ENCODE measurements at regions not wholly inside any gene's neighbourhood (a gene's known extent, or its start where the extent isn't known, plus 50 kb on each side); places are given as distances from the start of the nearest gene placed in this dataset.

DNA sequence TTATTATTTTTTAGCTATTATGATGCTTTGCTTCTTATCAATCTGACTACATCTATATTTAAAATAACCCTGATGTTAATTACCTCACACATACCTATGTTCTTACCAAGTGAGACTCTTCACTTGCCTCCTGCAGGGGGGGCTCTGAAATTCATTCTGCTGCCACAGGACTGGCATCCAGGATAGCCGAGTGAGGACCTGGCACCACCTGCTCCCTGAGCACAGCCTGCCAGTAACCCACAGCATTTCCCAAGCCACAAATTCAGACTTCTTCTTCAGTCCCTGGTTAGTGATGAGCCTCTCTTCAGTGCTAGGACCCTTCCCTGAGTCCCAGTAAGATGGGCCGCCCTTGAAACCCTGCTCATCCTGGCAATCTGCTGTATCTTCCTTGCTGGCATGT, 296.5 kb upstream of the PLXNA2 start:
- ChIA-PET CTCF (no interaction called here), POLR2A (no interaction called here)
- Histone ChIP-seq H3K4me3 (ENCODE audit: low read depth in 2 of 2, low read length in 2 of 2) (no peak overlapping the region), H3K4me1 (ENCODE audit: control insufficient read depth, insufficient read depth, low read length) (no peaks in the 10 kb centered on the region), H3K9me3 (ENCODE audit: control insufficient read depth, insufficient read depth, low read depth, low read length) (no peaks in the 10 kb centered on the region), H3K36me3 (ENCODE audit: control insufficient read depth, insufficient read depth, low read length) (no peaks in the 10 kb centered on the region), H3K27me3 (ENCODE audit: control insufficient read depth, insufficient read depth, low read length) (no peaks in the 10 kb centered on the region; the same call in 1 of the 2 replicates), H3K27ac (ENCODE audit: low read length) (no peak overlapping the region)
- in situ Hi-C loops (cut with HindIII; ENCODE audit: low pct_unique_long_range_greater_than_20kb, low sequenced_read_pairs), result no loop called here
- ATAC-seq (no peak), DNase-seq (ENCODE audit: low read depth, low spot score) (no peak)
- intact Hi-C loops (cut with micrococcal nuclease; ENCODE audit: unreplicated experiment), result no loop called here
- no TSS peak for BruUV-seq (replicated peaks)
- no peak for TF ChIP-seq POLR2AphosphoS5 (IDR thresholded peaks at IDR 0.05; ENCODE audit: low read depth, low read length)
- TF ChIP-seq, protein P1, sequence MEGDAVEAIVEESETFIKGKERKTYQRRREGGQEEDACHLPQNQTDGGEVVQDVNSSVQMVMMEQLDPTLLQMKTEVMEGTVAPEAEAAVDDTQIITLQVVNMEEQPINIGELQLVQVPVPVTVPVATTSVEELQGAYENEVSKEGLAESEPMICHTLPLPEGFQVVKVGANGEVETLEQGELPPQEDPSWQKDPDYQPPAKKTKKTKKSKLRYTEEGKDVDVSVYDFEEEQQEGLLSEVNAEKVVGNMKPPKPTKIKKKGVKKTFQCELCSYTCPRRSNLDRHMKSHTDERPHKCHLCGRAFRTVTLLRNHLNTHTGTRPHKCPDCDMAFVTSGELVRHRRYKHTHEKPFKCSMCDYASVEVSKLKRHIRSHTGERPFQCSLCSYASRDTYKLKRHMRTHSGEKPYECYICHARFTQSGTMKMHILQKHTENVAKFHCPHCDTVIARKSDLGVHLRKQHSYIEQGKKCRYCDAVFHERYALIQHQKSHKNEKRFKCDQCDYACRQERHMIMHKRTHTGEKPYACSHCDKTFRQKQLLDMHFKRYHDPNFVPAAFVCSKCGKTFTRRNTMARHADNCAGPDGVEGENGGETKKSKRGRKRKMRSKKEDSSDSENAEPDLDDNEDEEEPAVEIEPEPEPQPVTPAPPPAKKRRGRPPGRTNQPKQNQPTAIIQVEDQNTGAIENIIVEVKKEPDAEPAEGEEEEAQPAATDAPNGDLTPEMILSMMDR (IDR thresholded peaks at IDR 0.05), result no peak
- TF ChIP-seq, protein P2, sequence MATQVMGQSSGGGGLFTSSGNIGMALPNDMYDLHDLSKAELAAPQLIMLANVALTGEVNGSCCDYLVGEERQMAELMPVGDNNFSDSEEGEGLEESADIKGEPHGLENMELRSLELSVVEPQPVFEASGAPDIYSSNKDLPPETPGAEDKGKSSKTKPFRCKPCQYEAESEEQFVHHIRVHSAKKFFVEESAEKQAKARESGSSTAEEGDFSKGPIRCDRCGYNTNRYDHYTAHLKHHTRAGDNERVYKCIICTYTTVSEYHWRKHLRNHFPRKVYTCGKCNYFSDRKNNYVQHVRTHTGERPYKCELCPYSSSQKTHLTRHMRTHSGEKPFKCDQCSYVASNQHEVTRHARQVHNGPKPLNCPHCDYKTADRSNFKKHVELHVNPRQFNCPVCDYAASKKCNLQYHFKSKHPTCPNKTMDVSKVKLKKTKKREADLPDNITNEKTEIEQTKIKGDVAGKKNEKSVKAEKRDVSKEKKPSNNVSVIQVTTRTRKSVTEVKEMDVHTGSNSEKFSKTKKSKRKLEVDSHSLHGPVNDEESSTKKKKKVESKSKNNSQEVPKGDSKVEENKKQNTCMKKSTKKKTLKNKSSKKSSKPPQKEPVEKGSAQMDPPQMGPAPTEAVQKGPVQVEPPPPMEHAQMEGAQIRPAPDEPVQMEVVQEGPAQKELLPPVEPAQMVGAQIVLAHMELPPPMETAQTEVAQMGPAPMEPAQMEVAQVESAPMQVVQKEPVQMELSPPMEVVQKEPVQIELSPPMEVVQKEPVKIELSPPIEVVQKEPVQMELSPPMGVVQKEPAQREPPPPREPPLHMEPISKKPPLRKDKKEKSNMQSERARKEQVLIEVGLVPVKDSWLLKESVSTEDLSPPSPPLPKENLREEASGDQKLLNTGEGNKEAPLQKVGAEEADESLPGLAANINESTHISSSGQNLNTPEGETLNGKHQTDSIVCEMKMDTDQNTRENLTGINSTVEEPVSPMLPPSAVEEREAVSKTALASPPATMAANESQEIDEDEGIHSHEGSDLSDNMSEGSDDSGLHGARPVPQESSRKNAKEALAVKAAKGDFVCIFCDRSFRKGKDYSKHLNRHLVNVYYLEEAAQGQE (IDR thresholded peaks at IDR 0.05; ENCODE audit: insufficient read depth in 1 of 2, low read depth in 2 of 2, low read length in 1 of 2), result no peak

GRCh38 chr1:208541225-208541855, 297.2 kb upstream of the PLXNA2 start:
- DNase-seq (ENCODE audit: low read depth, low spot score), result no peak
- no TSS peak for BruUV-seq (replicated peaks)
- H3K27me3 ChIP-seq (ENCODE audit: control insufficient read depth, insufficient read depth, low read length), result no peaks in the 10 kb centered on the region; the same call in 1 of the 2 replicates
- ATAC-seq, result no peak
- no peaks in the 10 kb centered on the region for H3K36me3 ChIP-seq (ENCODE audit: control insufficient read depth, insufficient read depth, low read length)
- CTCF ChIA-PET, result interaction anchor here (0.6 kb wide), 1 partner anchor 71 kb away, joined by 3 read pairs; no protein-coding TSS in a partner anchor
- H3K27ac ChIP-seq (ENCODE audit: low read length), result no peak overlapping the region
- no peak overlapping the region for H3K4me3 ChIP-seq (ENCODE audit: low read depth in 2 of 2, low read length in 2 of 2)
- in situ Hi-C loops (cut with HindIII; ENCODE audit: low pct_unique_long_range_greater_than_20kb, low sequenced_read_pairs) (no loop called here), intact Hi-C loops (cut with micrococcal nuclease; ENCODE audit: unreplicated experiment) (no loop called here)
- no peak for TF ChIP-seq SIN3A (IDR thresholded peaks at IDR 0.05; ENCODE audit: borderline replicate concordance, insufficient read depth, low read depth, low read length)
- TF ChIP-seq TCF7L2 (IDR thresholded peaks at IDR 0.05; ENCODE audit: low read depth, low read length), result no peak
- TF ChIP-seq, protein P2 (IDR thresholded peaks at IDR 0.05; ENCODE audit: insufficient read depth in 1 of 2, low read depth in 2 of 2, low read length in 1 of 2), result no peak
- no peak for TF ChIP-seq POLR2AphosphoS5 (IDR thresholded peaks at IDR 0.05; ENCODE audit: low read depth, low read length)
- H3K9me3 ChIP-seq (ENCODE audit: control insufficient read depth, insufficient read depth, low read depth, low read length), result no peaks in the 10 kb centered on the region
- H3K4me1 ChIP-seq (ENCODE audit: control insufficient read depth, insufficient read depth, low read length), result no peaks in the 10 kb centered on the region
- POLR2A ChIA-PET, result no interaction called here
